ENCODE measurements at regions not wholly inside any gene's neighbourhood (a gene's known extent, or its start where the extent isn't known, plus 50 kb on each side); places are given as distances from the start of the nearest gene placed in this dataset.

GRCh38 chr2:30361751-30362394, 85.2 kb upstream of the LCLAT1 start:
- no peak for TF ChIP-seq EZH2 (IDR thresholded peaks at IDR 0.05; ENCODE audit: borderline replicate concordance, insufficient read depth, low read length, poor library complexity, severe bottlenecking)
- no peak for TF ChIP-seq CTCF (IDR thresholded peaks at IDR 0.05; ENCODE audit: poor library complexity, severe bottlenecking)
- TF ChIP-seq MXI1 (conservative IDR thresholded peaks at IDR 0.05; ENCODE audit: poor library complexity, severe bottlenecking), result no peak
- no peak for TF ChIP-seq SMC3 (conservative IDR thresholded peaks at IDR 0.05; ENCODE audit: poor library complexity)
- TF ChIP-seq TAF1 (IDR thresholded peaks at IDR 0.05; ENCODE audit: low read depth), result no peak
- TF ChIP-seq, protein P1, sequence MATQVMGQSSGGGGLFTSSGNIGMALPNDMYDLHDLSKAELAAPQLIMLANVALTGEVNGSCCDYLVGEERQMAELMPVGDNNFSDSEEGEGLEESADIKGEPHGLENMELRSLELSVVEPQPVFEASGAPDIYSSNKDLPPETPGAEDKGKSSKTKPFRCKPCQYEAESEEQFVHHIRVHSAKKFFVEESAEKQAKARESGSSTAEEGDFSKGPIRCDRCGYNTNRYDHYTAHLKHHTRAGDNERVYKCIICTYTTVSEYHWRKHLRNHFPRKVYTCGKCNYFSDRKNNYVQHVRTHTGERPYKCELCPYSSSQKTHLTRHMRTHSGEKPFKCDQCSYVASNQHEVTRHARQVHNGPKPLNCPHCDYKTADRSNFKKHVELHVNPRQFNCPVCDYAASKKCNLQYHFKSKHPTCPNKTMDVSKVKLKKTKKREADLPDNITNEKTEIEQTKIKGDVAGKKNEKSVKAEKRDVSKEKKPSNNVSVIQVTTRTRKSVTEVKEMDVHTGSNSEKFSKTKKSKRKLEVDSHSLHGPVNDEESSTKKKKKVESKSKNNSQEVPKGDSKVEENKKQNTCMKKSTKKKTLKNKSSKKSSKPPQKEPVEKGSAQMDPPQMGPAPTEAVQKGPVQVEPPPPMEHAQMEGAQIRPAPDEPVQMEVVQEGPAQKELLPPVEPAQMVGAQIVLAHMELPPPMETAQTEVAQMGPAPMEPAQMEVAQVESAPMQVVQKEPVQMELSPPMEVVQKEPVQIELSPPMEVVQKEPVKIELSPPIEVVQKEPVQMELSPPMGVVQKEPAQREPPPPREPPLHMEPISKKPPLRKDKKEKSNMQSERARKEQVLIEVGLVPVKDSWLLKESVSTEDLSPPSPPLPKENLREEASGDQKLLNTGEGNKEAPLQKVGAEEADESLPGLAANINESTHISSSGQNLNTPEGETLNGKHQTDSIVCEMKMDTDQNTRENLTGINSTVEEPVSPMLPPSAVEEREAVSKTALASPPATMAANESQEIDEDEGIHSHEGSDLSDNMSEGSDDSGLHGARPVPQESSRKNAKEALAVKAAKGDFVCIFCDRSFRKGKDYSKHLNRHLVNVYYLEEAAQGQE (IDR thresholded peaks at IDR 0.05; ENCODE audit: borderline replicate concordance), result no peak
- no peak for TF ChIP-seq RAD21 (conservative IDR thresholded peaks at IDR 0.05)
